Amniotic stem cell (primary cell): ENCODE measurements at regions not wholly inside any gene's neighbourhood (a gene's known extent, or its start where the extent isn't known, plus 50 kb on each side); places are given as distances from the start of the nearest gene placed in this dataset.
"Not testable (repeated sequence)": the region's sequence is repeated elsewhere in the genome, so short reads cannot be mapped to it uniquely, and the experiment has no call there.

Experiments used
- DNase-seq: peaks from one replicate; lab custom pipeline; 2025; lab: John Stamatoyannopoulos, UW

- no peak for DNase-seq
Measured at GRCh38 chr2:107721586-107721985, 105.1 kb upstream of the RGPD4 start.

GRCh38 chr2:107725824-107726223, 100.9 kb upstream of the RGPD4 start:
- not testable (repeated sequence) for DNase-seq

- DNase-seq = no peak
Measured at GRCh38 chr2:107727318-107727717, 99.4 kb upstream of the RGPD4 start.

- DNase-seq = no peak
Measured at GRCh38 chr2:107728586-107728985, 98.1 kb upstream of the RGPD4 start.

- no peak for DNase-seq
Measured at GRCh38 chr2:107729440-107729839, 97.3 kb upstream of the RGPD4 start.

GRCh38 chr2:107730898-107731297, 95.8 kb upstream of the RGPD4 start:
- no peak for DNase-seq

GRCh38 chr2:107731435-107731834, 95.3 kb upstream of the RGPD4 start:
- no peak for DNase-seq

- DNase-seq = no peak
Measured at GRCh38 chr2:107735201-107735600, 91.5 kb upstream of the RGPD4 start.

- no peak for DNase-seq
Measured at GRCh38 chr2:107737756-107738155, 88.9 kb upstream of the RGPD4 start.

- DNase-seq = no peak
Measured at GRCh38 chr2:107738266-107738665, 88.4 kb upstream of the RGPD4 start.

- no peak for DNase-seq
Measured at GRCh38 chr2:107740300-107740699, 86.4 kb upstream of the RGPD4 start.

- no peak for DNase-seq
Measured at GRCh38 chr2:107742460-107743027, 84.1 kb upstream of the RGPD4 start.

- no peak for DNase-seq
Measured at GRCh38 chr2:107743274-107743673, 83.4 kb upstream of the RGPD4 start.

- no peak for DNase-seq
Measured at GRCh38 chr2:107745100-107745499, 81.6 kb upstream of the RGPD4 start.

GRCh38 chr2:107746552-107747198, 80.0 kb upstream of the RGPD4 start:
- not testable (repeated sequence) for DNase-seq

- not testable (repeated sequence) for DNase-seq
Measured at GRCh38 chr2:107747199-107747963, 79.3 kb upstream of the RGPD4 start.

GRCh38 chr2:107747964-107748583, 78.6 kb upstream of the RGPD4 start:
- DNase-seq = no peak

GRCh38 chr2:107751936-107752335, 74.8 kb upstream of the RGPD4 start:
- DNase-seq = no peak

- DNase-seq = not testable (repeated sequence)
Measured at GRCh38 chr2:107753806-107754205, 72.9 kb upstream of the RGPD4 start.

- DNase-seq = no peak
Measured at GRCh38 chr2:107757223-107757622, 69.5 kb upstream of the RGPD4 start.

- no peak for DNase-seq
Measured at GRCh38 chr2:107760620-107761364, 65.9 kb upstream of the RGPD4 start.

GRCh38 chr2:107772353-107772752, 54.3 kb upstream of the RGPD4 start:
- DNase-seq = no peak
